Anterior cingulate cortex (tissue), 58 donors: ENCODE measurements at regions not wholly inside any gene's neighbourhood (a gene's known extent, or its start where the extent isn't known, plus 50 kb on each side); places are given as distances from the start of the nearest gene placed in this dataset.
"Not testable (repeated sequence)": the region's sequence is repeated elsewhere in the genome, so short reads cannot be mapped to it uniquely, and the experiment has no call there.

Experiments
- DNase-seq, 58 donors: peaks; one replicate each; lab custom pipeline; 2025; lab: John Stamatoyannopoulos, UW

- DNase-seq: no peak
Observed at GRCh38 chr4:114085611-114086345, 106.3 kb upstream of the ARSJ start.

GRCh38 chr4:114087596-114088230 lies 108.3 kb upstream of the ARSJ start:
- DNase-seq: peak in 1 of 58 donors; percentile 7

GRCh38 chr4:114088481-114088880 lies 109.0 kb upstream of the ARSJ start:
- DNase-seq: no peak

- DNase-seq: no peak
Observed at GRCh38 chr4:114091546-114091945, 112.1 kb upstream of the ARSJ start.

GRCh38 chr4:114093221-114093715 lies 113.8 kb upstream of the ARSJ start:
- no peak for DNase-seq

GRCh38 chr4:114100288-114101031 lies 121.0 kb upstream of the ARSJ start:
- no peak for DNase-seq

- no peak for DNase-seq
Observed at GRCh38 chr4:114103908-114104307, 124.5 kb upstream of the ARSJ start.

GRCh38 chr4:114108869-114109268 lies 129.4 kb upstream of the ARSJ start:
- no peak for DNase-seq

- DNase-seq: no peak
Observed at GRCh38 chr4:114109776-114110175, 130.3 kb upstream of the ARSJ start.

- DNase-seq: no peak
Observed at GRCh38 chr4:114115526-114115925, 136.1 kb upstream of the ARSJ start.

GRCh38 chr4:114116861-114117260 lies 137.4 kb upstream of the ARSJ start:
- no peak for DNase-seq

GRCh38 chr4:114121221-114121620 lies 141.8 kb upstream of the ARSJ start:
- no peak for DNase-seq

GRCh38 chr4:114132199-114132598 lies 152.8 kb upstream of the ARSJ start:
- no peak for DNase-seq

GRCh38 chr4:114132830-114133229 lies 153.4 kb upstream of the ARSJ start:
- DNase-seq: no peak

- no peak for DNase-seq
Observed at GRCh38 chr4:114136069-114136468, 156.6 kb upstream of the ARSJ start.

- no peak for DNase-seq
Observed at GRCh38 chr4:114137984-114138383, 158.5 kb upstream of the ARSJ start.

- DNase-seq: peak in 1 of 58 donors; percentile 1
Observed at GRCh38 chr4:114146947-114147618, 167.6 kb upstream of the ARSJ start.

GRCh38 chr4:114147619-114148208 lies 168.3 kb upstream of the ARSJ start:
- not testable (repeated sequence) for DNase-seq

- DNase-seq: not testable (repeated sequence)
Observed at GRCh38 chr4:114148372-114149070, 169.1 kb upstream of the ARSJ start.

- DNase-seq: no peak
Observed at GRCh38 chr4:114156371-114156770, 176.9 kb upstream of the ARSJ start.
